ENCODE measurements at regions not wholly inside any gene's neighbourhood (a gene's known extent, or its start where the extent isn't known, plus 50 kb on each side); places are given as distances from the start of the nearest gene placed in this dataset.
A peak's percentile ranks its signal among the peaks of the same experiment; 100 is the strongest.

DNA sequence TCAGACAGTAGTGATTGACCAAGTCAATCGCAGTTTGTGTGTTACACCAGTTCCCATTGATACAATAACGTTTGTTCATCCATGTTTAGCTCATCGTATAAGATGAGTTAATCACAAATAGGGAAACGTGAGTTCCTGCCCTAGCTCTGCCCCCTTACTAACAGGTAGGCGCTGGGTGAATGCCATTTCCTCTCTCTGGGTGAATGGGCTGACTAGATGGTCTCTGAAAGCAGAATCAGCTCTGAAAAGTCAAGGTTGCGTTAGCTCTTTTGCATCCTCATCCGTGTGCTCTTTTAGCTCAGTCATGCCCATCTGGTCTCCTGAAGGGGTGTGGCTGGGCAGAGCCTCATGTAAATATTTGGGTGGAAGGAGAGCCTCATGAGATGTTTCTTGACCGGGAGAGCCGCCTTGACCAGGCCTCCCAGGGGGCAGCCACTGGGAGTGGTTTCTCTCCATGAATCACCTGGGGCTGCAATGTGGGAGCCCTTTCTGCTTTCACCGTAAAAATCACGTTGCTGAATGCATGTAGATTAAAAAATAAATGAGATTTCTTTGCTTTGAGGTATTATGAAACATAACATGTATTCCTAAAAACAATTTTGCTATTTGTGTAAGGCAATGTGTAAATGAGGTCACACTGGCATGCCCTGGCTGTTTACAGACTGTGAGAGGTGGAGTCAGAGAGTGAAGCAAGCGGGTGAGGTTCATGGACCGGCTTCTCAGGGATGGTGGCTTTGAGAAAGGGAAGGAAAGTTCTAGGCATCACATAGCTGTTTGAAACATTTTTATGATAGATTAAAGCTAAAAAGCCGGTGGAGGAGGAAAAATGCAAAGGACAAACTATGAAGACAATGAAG is 108.4 kb upstream of the RASGRP1 start:
- no peak for DNase-seq

DNA sequence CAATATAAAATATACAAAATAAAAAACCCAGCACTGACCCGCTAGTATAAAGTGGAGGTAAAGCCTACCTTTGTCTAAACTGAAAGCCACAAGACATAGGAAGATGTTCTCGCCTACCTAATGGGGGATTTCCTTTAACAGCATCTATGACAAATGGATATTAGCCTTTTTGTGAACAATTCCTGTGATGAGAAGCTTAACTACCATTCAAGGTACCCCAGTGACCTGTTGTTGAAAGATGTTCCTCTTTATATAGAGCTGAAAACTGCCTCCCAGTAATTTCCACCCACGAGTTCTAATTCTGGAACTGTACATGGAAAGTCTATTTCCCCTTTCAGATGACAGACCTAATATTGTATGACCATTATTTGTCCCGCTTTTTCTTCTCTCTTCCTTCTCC is 109.8 kb upstream of the RASGRP1 start:
- no peak for DNase-seq

DNA sequence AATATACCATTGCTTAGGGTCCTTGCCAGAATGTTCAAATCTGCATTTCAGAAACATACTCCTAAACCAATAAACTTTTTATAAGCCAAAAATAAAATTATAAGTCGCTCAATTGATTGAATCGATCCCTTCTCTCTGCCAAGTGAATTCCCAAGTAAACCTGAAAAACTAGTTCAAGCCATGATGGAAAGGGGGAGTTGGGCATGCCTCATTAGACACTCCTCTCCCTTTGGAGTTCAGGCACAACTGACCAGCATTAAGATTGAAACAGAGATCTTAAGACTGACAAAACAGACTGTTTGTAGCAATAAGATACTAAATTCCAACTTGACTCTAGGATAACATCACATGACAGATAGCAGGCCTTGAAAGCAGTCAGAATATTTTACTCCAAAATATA is 113.7 kb upstream of the RASGRP1 start:
- DNase-seq, result no peak

DNA sequence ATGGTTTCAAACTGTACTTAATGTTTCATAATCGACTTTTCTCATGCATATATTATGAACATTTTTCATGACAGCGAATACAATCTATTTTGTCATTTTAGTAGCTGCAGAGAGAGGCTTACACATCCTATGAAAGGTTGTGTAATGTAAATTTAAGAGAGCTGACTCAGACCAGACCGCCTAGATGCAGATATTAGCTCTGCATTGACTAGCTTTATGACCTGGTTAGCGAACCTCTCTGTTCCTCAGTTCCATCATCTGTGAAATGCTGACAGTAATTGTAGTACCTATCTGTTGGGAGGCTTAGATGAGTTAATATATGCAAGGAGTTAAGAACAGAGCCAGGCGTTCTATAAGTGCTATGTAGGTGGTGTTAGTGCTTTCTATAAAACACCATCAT is 116.2 kb upstream of the RASGRP1 start:
- no peak for DNase-seq

DNA sequence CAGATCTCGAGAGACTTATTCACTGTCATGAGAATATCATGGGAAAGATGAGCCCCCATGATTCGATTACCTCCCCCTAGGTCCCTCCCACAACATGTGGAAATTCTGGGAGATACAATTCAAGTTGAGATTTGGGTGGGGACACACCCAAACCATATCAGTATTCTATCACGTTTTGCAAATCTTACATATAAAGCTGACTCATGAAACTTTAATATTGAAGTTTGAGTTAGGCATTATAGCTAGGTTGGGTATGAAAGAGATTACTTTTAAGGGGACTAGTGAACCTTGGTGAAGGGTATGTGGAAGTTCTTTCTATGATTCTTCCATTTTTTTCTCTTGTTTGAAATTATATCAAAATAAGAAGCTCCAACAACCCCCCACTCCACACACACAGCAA is 117.7 kb upstream of the RASGRP1 start:
- DNase-seq, result no peak

DNA sequence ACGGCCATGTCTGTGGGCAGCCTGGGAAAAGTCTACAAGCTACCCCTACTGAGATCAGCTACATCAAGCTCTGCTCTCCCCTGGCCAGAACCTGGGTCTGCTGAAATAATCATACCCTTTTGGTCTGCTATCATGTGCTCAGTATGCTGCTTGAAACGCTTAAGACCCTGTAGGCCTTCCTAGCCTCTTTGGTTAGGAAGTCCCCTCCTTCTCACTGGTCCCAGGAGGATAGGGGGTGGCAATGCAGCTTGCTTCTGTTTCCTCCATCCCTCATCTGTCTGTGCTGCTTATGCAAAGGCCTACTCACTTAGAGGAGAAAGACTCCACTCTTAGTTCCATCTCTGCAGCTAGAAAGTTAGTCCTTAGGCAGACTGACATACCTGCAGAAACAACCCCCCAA is 118.2 kb upstream of the RASGRP1 start:
- no peak for DNase-seq

DNA sequence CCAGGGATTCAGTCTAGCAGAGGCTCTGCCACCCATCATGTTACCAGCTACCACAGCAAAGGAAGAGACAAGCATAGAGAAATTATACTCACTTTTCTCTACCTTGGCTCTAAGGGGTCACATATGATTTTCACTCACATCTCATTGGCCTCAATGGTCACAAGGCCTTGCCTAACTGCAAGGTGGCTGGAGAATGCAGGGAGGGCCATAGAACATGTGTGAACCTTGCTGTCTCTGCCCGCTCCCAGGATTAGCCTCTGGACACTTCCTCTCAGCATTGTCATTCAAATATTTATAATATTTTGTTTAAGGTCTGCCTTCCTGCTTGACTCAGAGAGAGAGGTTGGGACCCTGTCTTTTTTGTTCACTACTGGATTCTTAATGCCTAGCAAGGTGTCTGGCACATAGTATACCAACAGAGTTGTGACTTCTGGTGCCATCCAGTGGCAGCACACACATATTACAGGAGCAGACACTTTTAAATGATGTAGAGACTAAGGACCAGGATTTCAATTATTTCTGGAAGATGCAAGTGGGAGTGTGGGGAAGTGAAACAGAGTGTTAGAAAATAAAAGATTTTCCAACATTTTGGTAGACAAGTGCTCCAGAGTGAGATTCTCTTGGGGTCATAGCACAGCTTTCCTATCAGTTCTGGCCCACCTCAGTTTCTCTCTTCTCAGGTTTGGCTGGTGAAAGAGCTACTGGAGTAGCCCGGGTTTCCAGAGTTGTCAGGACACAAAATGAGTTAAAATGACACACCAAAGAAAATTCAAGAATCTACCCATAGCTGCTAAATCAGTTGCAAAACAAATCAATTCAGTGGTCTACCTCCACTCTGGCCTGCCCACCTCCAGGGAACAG is 119.0 kb upstream of the RASGRP1 start:
- no peak for DNase-seq

DNA sequence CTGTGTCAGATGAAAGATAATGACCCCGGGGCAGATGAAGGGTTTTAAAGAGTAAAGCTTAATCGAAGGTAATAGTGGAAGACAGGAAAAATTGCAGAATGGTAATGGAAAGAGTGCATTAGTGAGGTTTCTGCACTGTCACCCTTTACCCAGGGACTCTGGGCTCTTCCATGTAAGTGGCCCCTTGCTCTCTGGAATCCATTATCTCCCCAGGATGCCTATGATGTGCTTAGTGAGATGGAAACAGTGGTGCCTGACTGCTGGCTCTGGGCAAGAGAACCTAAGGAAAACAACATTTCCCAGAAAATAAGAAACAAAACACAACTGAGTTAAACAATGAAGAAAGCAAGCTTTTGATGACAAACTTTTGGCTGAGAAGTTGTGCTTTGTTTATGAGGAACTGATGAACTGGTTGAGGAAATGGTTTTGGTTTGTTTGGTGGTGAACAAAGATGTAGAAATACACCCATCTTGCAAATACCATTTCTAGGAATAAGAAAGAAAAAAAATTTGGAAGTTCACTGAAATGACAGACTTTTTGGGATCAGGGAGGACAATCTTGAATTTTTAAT is 119.9 kb upstream of the RASGRP1 start:
- no peak for DNase-seq

DNA sequence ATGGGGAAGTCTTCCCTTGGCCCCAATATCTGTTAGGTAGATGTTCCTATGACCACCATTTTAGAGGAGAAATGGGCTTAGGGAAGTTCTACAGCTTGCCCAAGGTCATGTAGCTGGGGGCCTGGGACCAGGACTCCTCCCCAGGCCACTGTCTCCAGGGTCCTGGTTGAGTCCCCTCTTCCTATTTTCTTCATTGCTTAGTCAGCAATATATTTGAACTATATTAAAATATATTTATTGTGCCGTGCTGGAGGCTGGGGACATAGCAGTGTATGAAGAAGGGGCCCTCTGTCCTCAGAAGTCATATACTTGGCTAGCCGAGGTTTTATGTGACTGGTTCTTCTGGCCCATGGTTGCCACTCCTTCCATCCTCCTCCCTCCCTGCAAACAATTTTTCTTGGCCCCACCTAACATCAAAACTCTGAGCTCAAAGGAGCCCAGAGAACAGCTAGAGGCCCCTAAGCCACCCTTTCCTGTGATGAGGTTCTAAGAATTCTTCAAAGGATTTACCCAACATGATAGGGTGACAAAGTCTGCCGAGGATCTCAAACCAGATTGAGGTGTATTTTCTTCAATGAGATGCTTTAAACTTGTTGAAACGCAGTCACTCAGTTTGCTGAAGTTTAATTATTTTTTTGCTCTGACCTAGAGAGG is 121.2 kb upstream of the RASGRP1 start:
- no peak for DNase-seq

DNA sequence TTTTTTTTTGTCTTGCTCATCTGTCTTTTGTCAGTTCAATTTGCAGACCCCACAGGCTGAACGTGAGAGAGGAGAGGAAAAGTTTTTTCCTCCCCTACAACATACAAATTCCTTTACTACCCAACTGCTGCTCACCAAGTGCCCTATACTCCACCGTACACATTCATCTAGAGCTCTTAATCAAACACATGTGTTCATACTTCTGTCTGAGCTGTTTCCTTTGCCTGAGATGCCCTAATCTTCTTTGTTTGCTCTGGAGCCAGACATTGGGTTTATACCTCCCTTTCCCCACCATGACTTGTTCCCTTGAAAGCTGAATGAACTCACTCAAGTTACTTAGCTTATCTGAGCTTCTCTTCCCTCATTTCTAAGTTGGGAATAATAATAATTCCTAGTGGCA is 122.7 kb upstream of the RASGRP1 start:
- DNase-seq, result no peak

DNA sequence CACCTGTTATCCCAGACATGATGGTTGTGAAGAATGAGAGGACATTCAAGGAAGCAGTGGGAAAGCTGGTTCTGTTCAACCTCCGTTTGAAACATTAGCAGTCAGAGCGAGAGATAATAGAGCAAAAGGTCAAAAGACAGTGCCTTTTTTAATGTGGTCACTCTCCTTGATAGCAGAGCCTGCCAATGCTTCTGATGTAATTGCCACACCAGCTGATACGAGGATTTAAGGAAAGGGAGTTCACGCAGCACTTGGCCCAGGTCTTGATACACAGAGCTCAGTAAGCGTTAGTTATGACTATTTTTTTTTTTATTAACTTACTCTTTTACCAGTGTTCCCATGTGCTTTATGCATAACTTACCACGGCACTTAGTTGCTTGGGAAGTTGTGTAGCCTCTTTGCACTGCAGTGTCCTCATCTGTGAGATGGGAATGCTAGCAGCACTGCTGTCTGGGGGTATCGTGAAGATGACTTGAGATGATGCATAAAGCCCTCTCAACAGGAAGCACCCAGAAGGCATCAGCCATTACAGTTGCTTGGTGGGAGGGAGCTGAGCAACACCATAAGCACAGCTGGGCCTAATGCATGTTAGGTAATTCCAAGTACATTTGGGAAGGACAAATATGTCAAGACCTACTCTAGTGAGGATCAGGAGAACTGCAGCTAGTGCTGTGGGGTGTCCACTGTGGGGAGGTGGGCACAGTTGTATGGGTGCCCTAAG is 123.3 kb upstream of the RASGRP1 start:
- no peak for DNase-seq

DNA sequence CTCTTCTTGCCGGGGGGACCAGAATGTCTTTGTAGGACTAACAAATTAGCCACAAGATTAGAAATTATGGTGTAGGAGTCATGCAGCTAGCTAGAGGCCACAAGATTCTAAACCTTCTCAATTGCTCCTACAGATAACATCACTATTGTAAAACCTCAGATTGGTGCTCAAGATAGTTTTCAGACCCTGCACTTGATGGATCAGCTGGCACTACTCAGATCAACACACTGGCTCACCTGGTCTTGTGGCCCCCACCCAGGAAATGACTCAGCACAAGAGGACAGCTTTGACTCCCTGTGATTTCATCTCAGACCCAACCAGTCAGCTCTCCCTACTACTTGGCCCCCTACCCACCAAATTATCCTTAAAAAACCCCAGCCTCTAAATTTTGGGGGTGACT is 124.1 kb upstream of the RASGRP1 start:
- no peak for DNase-seq

DNA sequence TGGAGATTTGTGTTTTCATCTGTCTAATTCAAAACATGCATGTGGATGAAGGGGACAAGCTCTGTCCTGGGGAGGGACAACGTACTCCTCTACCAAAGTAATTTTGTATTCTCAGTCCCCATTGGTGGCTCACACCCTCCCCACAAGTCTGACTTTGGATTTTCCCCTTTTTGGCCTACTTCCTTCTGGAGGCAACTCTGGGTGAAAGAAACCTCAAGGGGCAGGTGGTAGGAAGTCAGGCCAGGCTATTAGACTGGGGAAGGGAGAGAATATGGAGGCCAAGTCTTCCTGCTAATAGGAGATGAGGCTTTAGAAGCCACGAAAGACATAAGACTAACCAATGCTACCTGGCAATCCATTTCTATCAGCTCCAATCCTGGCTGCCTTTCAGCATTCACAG is 124.9 kb upstream of the RASGRP1 start:
- no peak for DNase-seq

DNA sequence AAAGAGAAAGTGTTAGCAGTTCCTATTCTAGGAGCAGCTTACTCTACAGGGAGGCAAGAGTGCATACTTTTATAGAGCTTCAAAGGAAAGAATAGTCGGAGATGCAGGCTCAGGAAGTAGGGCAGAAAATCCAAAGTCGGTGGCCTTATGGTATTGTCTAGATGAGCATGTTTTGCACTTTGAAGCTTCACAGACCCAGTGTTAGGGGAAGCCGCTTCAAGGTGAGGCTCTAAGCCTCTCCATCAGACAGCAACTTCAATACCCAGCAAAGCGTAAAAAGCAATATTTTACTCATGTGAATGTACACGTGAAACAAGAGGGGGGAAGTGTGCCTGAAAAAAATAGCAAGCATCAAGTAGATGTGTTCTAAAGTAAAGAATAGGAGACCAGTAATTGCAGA is 125.6 kb upstream of the RASGRP1 start:
- no peak for DNase-seq

DNA sequence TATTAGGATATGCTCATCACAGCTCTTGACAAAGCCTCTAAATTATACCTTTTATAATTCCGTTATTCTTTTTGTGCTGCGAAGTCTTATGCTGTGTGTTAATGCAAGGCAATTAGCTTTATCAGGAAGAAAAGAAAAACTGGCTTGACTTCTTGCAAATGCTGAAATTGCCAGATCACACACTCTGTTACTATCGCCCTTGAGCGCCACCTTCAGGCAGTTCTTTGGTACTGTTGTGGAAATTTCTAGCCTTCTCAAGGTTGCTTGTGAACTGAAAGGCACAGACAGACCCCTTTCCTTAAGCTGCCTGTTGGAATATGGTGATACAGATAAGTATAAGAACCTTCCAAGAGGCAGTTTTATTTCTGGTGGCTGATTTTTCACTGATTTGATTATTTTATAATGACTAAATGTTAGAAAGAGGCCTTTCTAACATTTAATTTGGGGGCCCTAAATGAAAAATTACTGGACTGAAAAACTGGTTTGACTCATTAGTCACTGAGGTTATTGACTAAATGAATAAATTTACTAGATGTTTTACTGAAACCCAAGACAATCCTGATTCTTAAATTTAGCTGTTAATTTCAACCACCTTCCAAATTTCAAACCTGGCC is 126.2 kb upstream of the RASGRP1 start:
- DNase-seq, result peak; percentile 13 to 17

DNA sequence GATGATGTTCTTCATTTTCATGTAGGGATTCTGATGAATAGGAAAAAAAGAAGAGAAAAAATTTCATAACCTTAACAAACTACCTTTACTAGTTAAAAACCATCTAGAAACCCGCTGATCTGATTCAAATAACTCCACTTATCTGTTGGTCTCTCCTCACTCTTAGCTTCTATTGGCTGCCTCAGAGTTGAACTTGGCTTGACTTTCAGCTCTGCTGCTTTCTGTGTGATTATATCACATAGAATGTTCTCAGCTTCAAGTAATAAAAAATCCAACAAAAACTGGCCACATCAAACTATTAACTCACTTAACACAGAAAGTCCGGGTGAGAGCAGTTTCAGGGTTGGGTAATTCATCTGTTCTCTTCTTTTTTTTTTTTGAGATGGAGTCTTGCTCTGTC is 126.8 kb upstream of the RASGRP1 start:
- no peak for DNase-seq

DNA sequence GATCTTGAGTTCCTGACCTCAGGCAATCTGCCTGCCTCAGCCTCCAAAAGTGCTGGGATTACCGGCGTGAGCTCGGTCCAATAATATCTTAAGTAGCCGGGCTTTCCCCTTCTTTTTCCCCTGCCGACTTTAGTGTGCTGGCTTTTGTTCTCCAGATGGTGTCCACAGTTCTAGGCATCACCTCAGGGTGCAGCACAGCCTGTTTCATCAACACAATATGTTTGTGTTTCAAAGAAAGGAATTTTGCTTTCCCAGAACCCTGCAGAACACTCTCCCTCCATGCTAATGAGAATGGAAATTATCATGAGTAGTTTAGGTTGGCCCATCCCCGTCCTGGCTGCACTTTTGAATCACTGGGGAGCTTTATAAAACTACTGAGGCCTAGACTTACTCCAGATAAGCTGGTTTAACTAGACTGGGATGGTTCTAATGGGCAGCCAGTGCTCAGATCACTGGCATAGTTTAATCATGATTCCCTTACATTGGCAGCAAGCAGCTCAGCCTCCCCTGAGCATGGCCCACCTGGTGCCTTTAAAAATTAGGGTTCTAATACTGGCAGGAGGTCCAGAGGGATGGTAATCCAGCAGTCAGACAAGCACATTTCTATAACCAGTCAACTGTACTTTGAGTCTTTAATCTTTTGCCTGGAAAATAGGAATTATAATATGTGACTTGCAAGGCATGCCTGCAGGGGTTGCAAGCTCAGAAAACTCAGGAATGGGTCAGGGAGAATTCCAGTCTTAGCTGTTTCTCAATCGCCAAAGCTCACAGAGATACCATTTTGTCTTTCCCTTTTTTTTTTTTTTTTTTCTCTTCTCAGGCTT is 127.6 kb upstream of the RASGRP1 start:
- no peak for DNase-seq

DNA sequence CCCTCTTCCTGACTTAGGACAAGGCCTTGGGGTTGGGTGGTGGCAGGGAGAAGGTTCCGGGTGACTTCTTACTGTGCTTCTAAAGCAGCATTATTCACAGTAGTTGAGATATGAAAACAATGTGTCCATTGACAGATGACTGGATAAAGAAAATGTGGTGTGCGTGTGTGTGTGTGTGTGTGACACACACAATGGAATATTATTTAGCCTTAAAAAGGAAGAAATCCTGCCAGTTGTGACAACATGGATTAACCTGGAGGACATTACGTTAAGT is 128.1 kb upstream of the RASGRP1 start:
- no peak for DNase-seq

DNA sequence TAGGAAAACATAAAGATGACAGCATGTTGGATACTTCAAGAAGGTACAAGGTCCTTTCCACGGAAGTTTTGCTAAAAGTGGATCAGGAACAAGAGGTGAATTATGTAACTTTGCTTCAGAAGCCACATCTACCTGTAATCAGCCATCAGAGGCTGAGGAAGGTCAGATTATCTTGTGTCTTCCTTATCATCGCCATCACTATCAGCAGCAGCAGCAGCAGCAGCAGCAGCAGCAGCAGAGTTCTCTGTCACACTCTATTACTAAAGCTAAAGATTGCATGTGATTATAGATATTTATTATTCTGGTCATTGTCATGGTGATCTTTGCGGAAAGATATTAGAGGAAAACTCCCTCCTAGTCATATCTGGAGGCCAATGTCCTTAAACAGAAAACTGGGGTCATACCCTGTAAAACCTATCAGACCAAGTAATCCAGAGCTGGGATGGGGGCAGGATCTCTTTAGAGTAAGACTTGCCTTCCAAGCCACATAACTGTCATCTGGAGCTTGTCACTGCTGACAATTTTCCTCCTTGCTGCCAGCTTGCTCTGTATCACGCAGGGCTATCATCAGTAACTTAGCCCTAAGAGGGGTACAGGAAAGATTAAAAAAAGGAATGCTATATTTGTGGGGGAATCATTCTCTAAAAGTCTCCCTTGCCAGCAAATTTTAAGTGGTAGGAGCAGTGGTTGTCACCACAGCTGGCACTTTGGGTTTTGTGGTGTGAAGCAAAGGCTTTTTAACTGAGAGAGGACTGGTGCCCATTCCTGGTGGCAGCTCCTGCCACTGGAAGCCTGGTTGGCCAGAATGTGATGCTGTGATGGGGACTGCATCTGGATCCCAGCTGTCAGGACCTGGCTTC is 130.9 kb upstream of the RASGRP1 start:
- DNase-seq, result no peak

DNA sequence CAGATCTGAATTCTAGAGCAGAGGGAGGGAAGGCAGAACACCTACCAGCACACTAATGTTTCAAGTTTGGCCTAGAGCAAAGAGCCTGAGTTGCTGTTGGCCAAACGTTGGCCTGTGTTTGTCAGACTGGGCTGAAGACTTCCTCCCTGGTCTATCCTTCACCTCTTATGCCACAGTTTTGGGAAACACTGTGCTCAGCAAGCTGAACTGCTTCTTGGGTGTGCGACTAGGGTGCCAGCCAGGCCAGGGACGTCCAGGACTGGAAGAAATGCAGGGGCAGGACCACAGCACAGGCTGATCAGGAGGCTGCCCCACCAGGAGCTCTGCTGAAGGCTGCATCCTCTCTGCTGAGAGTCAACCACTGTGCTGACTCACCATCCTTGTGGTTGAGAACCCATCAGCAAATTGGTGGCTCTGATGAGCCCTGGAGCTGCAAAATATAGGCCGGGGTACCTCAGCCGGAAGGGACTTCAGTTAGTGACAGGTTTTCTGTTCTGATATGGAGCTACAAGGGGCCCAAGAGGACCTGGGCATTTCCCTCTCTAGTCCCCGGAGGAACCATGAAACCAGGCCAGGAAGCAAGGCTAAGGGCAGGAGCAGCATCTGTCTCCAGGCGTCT is 131.6 kb upstream of the RASGRP1 start:
- no peak for DNase-seq
